Erythroblast (primary cell): ENCODE measurements at regions not wholly inside any gene's neighbourhood (a gene's known extent, or its start where the extent isn't known, plus 50 kb on each side); places are given as distances from the start of the nearest gene placed in this dataset.

ENCODE experiments used
- GATA1 ChIP-seq: IDR thresholded peaks from 2 replicates; pipeline ENCODE4 v1.6.1; 2011; ENCODE audit warnings: low read depth, mild to moderate bottlenecking, control low read depth, low read length, moderate library complexity
- POLR2A ChIP-seq: IDR thresholded peaks from 2 replicates; pipeline ENCODE4 v1.6.1; 2011; ENCODE audit warnings: mild to moderate bottlenecking, low read length

DNA sequence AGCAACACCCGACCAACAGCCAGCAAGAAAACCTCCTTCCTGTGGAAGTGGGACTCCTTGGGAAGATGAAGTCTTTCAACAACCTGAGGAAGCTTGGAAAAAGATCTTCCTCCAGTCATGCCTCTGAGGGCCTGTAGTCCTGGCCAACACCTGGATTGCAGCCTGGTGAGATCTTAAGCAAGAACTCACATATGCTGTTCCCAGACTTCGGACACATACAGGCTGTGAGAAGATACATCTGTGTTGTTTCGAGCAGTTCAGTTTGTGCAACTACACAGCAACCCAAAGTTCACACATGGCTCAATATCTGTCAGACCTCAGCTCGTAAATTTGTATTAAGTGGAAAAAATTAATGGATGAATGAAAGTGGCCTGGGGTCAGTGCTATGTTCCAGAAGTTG lies 65.1 kb upstream of the UBAC2 start:
- TF ChIP-seq POLR2A: no peak
- no peak for TF ChIP-seq GATA1
